DND-41 (cell line): ENCODE measurements at regions not wholly inside any gene's neighbourhood (a gene's known extent, or its start where the extent isn't known, plus 50 kb on each side); places are given as distances from the start of the nearest gene placed in this dataset.

ENCODE experiments used
- ATAC-seq: fragments of 200-7000 bp; cut with Tn5 transposase; 3 replicates; pipeline ENCODE4 v1.9.1; 2021; ENCODE audit warnings: low read depth; ENCODE audit not compliant: insufficient read depth
- DNase-seq: peaks from one replicate; pipeline ENCODE4 v3.0.0-alpha.2; 2020
- H2AFZ ChIP-seq: 2 replicates; pipeline ENCODE4 v1.6.0; 2012; ENCODE audit warnings: low read depth, low read length
- H3K27ac ChIP-seq: 2 replicates; pipeline ENCODE4 v1.5.1; 2012; ENCODE audit warnings: low read length, inconsistent platforms
- H3K27me3 ChIP-seq: fragments of 200-600 bp; sonication (generic); 2 replicates; pipeline ENCODE4 v1.6.0; 2012; ENCODE audit warnings: low read length, mild to moderate bottlenecking, inconsistent platforms; ENCODE audit not compliant: insufficient read depth, poor library complexity
- H3K36me3 ChIP-seq: 2 replicates; pipeline ENCODE4 v1.5.1; 2012; ENCODE audit warnings: low read length, inconsistent platforms; ENCODE audit not compliant: insufficient read depth
- H3K4me1 ChIP-seq: 2 replicates; pipeline ENCODE4 v1.5.1; 2012; ENCODE audit warnings: mild to moderate bottlenecking, low read length; ENCODE audit not compliant: insufficient read depth
- H3K4me2 ChIP-seq: 2 replicates; pipeline ENCODE4 v1.6.0; 2012; ENCODE audit warnings: mild to moderate bottlenecking, moderate library complexity, low read length, inconsistent platforms; ENCODE audit not compliant: insufficient read depth
- H3K4me3 ChIP-seq, 2 experiments: fragments of 200-600 bp in 1 of 2; shearing (Covaris generic) in 1 of 2; 2 replicates each; pipeline ENCODE4 v1.5.1; 2012 to 2016; ENCODE audit warnings: inconsistent platforms in 2 of 2, low read length in 2 of 2, mild to moderate bottlenecking in 2 of 2, low read depth in 1 of 2, moderate library complexity in 1 of 2
- H3K79me2 ChIP-seq: 2 replicates; pipeline ENCODE4 v1.6.0; 2012; ENCODE audit warnings: low read length, inconsistent platforms; ENCODE audit not compliant: insufficient read depth
- H3K9ac ChIP-seq: 2 replicates; pipeline ENCODE4 v1.6.0; 2012; ENCODE audit warnings: low read depth, mild to moderate bottlenecking, inconsistent platforms, low read length, moderate library complexity
- H3K9me3 ChIP-seq: 2 replicates; pipeline ENCODE4 v1.5.1; 2012; ENCODE audit warnings: low read length, moderate library complexity, mild to moderate bottlenecking, inconsistent platforms; ENCODE audit not compliant: insufficient read depth, severe bottlenecking
- H4K20me1 ChIP-seq: 2 replicates; pipeline ENCODE4 v1.6.0; 2012; ENCODE audit warnings: low read length; ENCODE audit not compliant: insufficient read depth
- CTCF ChIP-seq: IDR thresholded peaks from 2 replicates; pipeline ENCODE4 v1.5.1; 2012; ENCODE audit warnings: borderline replicate concordance, low read length, moderate library complexity, mild to moderate bottlenecking; ENCODE audit not compliant: poor library complexity, severe bottlenecking; ENCODE audit errors: extremely low read depth
- EZH2 ChIP-seq: IDR thresholded peaks from 3 replicates; pipeline ENCODE4 v1.6.1; 2012; ENCODE audit warnings: borderline replicate concordance, low read depth, mild to moderate bottlenecking, moderate library complexity, low read length, inconsistent platforms; ENCODE audit not compliant: severe bottlenecking

DNA sequence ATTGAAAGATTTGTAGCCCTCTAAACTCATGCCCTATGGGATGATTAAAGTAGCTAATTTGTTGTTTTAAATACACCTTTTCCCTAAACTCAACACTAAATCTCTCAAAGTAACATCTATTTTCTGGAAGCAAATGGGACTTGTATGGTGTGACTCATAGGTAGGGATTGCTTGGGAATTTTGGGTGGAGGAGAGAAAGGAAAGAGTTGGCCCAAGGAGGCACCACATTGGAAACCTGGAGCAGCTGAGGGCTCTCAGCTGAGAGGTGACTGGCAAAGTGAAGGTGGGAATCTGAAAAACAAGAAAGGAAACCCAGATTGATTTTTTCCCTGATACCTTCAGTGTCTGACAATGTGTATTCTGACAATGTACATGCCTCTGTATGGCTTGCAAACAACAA lies 114.8 kb upstream of the PRICKLE1 start:
- H3K4me1 ChIP-seq, result no peaks in the 10 kb centered on the region
- H3K9ac ChIP-seq, result no peak overlapping the region
- H4K20me1 ChIP-seq, result no peaks in the 10 kb centered on the region
- H3K4me2 ChIP-seq, result no peak overlapping the region
- no peak for DNase-seq
- no peaks in the 10 kb centered on the region for H3K27me3 ChIP-seq
- no peak for ATAC-seq
- no peak overlapping the region for H2AFZ ChIP-seq
- H3K36me3 ChIP-seq, result no peaks in the 10 kb centered on the region
- H3K4me3 ChIP-seq, result no peak overlapping the region
- H3K79me2 ChIP-seq, result no peaks in the 10 kb centered on the region
- H3K27ac ChIP-seq, result no peak overlapping the region
- no peaks in the 10 kb centered on the region for H3K9me3 ChIP-seq
- TF ChIP-seq EZH2, result no peak
- TF ChIP-seq CTCF, result no peak

DNA sequence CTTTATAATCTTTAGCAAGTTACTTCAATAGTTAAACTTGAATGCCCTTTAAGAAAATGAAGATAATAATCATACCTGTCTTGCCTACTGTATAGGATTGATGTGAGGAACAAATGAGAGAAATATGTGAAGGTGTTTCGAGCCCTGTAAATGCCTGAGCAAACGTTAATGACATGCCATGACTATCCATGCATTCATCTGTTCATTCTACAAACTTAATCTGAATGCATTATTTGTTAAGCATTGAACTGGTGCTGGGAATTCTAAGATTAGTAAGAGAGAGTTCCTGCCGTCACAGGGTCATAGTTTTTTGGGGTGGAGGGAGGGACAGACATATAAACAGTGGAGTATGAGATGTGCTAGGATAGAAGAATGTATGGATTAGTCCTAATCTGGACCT lies 111.5 kb upstream of the PRICKLE1 start:
- no peak overlapping the region for H3K4me3 ChIP-seq
- no peaks in the 10 kb centered on the region for H3K36me3 ChIP-seq
- TF ChIP-seq EZH2 (no peak), CTCF (no peak)

GRCh38 chr12:42698213-42698612 lies 108.7 kb upstream of the PRICKLE1 start:
- ATAC-seq, result no peak
- no peak for TF ChIP-seq CTCF
- TF ChIP-seq EZH2, result no peak
- H3K79me2 ChIP-seq, result no peaks in the 10 kb centered on the region
- H4K20me1 ChIP-seq, result no peaks in the 10 kb centered on the region
- H3K27me3 ChIP-seq, result no peaks in the 10 kb centered on the region
- no peak overlapping the region for H3K9ac ChIP-seq
- H3K27ac ChIP-seq, result no peak overlapping the region
- no peaks in the 10 kb centered on the region for H3K36me3 ChIP-seq
- H2AFZ ChIP-seq, result no peak overlapping the region
- H3K4me1 ChIP-seq, result 0 out of 2 replicates have a peak, but pooled peaks cover 5% of the 10 kb centered on the region
- no peak for DNase-seq
- H3K4me3 ChIP-seq, result no peak overlapping the region
- no peaks in the 10 kb centered on the region for H3K9me3 ChIP-seq
- H3K4me2 ChIP-seq, result no peak overlapping the region

More for the DNA sequence above, 111.5 kb upstream of the PRICKLE1 start:
- Histone ChIP-seq H3K79me2 (no peaks in the 10 kb centered on the region), H2AFZ (no peak overlapping the region), H3K27me3 (no peaks in the 10 kb centered on the region), H3K4me1 (no peaks in the 10 kb centered on the region), H3K9ac (no peak overlapping the region), H3K9me3 (no peaks in the 10 kb centered on the region), H4K20me1 (no peaks in the 10 kb centered on the region), H3K27ac (no peak overlapping the region), H3K4me2 (no peak overlapping the region)
- DNase-seq (no peak), ATAC-seq (no peak)

GRCh38 chr12:42696406-42697149 lies 107.0 kb upstream of the PRICKLE1 start:
- TF ChIP-seq EZH2 (no peak), CTCF (no peak)

More at GRCh38 chr12:42696406-42697149, 107.0 kb upstream of the PRICKLE1 start:
- Histone ChIP-seq H4K20me1 (no peaks in the 10 kb centered on the region), H3K9ac (no peak overlapping the region), H3K9me3 (no peaks in the 10 kb centered on the region), H3K4me3 (no peak overlapping the region), H3K4me1 (0 out of 2 replicates have a peak, but pooled peaks cover 5% of the 10 kb centered on the region), H3K36me3 (no peaks in the 10 kb centered on the region), H3K27me3 (no peaks in the 10 kb centered on the region), H3K79me2 (no peaks in the 10 kb centered on the region), H3K27ac (no peak overlapping the region), H2AFZ (no peak overlapping the region), H3K4me2 (no peak overlapping the region)
- DNase-seq (no peak), ATAC-seq (no peak)
